Esophagus muscularis mucosa (tissue), 3 donors: ENCODE measurements at regions not wholly inside any gene's neighbourhood (a gene's known extent, or its start where the extent isn't known, plus 50 kb on each side); places are given as distances from the start of the nearest gene placed in this dataset.

ENCODE experiments used
- POLR2AphosphoS5 ChIP-seq, 2 donors: sonication (generic); formaldehyde crosslinking; IDR thresholded peaks; one replicate each; pipeline ENCODE4 v1.6.1; 2017; ENCODE audit warnings: antibody characterized with exemption in 2 of 2
- TF ChIP-seq, protein P1 (sequence below), 3 experiments: fragments of 200-600 bp in 2 of 3; fragments of 450-650 bp in 1 of 3; sonication (generic) in 2 of 3; IDR thresholded peaks; one replicate each; pipeline ENCODE4 v1.5.1; 2017 to 2019; ENCODE audit warnings: antibody characterized with exemption in 3 of 3, mild to moderate bottlenecking in 2 of 3, moderate library complexity in 1 of 3

DNA sequence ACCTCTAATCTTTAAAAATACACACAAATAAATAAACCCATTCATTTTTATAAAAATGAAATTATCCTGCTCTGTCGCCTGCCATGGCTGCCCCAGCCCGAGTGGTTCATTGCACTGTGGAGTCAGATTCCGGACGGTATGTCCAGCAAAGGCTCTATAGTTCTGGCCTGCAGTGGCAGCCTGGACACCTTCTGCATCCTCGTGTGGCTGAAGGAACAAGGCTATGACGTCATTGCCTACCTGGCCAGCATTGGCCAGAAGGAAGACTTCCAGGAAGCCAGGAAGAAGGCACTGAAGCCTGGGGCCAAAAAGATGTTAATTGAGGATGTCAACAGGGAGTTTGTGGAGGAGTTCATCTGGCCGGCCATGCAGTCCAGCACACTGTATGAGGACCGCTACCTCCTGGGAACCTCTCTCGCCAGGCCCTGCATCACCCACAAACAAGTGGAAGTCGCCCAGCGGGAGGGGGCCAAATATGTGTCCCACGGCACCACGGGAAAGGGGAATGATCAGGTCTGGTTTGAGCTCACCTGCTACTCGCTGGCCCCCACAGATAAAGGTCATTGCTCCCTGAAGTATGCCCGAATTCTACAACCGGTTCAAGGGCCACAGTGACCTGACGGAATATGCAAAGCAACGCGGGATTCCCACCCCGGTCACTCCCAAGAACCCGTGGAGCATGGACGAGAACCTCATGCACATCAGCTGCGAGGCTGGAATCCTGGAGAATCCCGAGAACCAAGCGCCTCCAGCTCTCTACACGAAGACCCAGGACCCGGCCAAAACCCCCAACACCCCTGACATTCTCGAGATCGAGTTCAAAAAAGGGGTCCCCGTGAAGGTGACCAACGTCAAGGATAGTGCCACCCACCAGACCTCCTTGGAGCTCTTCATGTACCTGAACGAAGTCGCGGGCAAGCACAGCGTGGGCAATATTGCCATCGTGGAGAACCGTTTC lies 158.2 kb upstream of the GUCY1A2 start:
- TF ChIP-seq, protein P1, sequence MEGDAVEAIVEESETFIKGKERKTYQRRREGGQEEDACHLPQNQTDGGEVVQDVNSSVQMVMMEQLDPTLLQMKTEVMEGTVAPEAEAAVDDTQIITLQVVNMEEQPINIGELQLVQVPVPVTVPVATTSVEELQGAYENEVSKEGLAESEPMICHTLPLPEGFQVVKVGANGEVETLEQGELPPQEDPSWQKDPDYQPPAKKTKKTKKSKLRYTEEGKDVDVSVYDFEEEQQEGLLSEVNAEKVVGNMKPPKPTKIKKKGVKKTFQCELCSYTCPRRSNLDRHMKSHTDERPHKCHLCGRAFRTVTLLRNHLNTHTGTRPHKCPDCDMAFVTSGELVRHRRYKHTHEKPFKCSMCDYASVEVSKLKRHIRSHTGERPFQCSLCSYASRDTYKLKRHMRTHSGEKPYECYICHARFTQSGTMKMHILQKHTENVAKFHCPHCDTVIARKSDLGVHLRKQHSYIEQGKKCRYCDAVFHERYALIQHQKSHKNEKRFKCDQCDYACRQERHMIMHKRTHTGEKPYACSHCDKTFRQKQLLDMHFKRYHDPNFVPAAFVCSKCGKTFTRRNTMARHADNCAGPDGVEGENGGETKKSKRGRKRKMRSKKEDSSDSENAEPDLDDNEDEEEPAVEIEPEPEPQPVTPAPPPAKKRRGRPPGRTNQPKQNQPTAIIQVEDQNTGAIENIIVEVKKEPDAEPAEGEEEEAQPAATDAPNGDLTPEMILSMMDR (IDR thresholded peaks at IDR 0.05) = no peak
- TF ChIP-seq POLR2AphosphoS5 (IDR thresholded peaks at IDR 0.05) = no peak
